HUES64 (cell line): ENCODE measurements at regions not wholly inside any gene's neighbourhood (a gene's known extent, or its start where the extent isn't known, plus 50 kb on each side); places are given as distances from the start of the nearest gene placed in this dataset.

Source experiments
- H3K27ac ChIP-seq: 2 replicates; pipeline ENCODE4 v1.7.0; 2013; ENCODE audit warnings: low read depth, low read length, inconsistent platforms
- H3K27me3 ChIP-seq: 2 replicates; pipeline ENCODE4 v1.6.1; 2013; ENCODE audit warnings: mild to moderate bottlenecking, low read length; ENCODE audit not compliant: insufficient read depth
- H3K36me3 ChIP-seq: 2 replicates; pipeline ENCODE4 v1.6.1; 2013; ENCODE audit warnings: mild to moderate bottlenecking, low read length; ENCODE audit not compliant: insufficient read depth
- H3K4me1 ChIP-seq: 2 replicates; pipeline ENCODE4 v1.6.1; 2013; ENCODE audit warnings: mild to moderate bottlenecking, low read length, moderate library complexity; ENCODE audit not compliant: insufficient read depth
- H3K4me3 ChIP-seq: 2 replicates; pipeline ENCODE4 v1.5.1; 2013; ENCODE audit warnings: mild to moderate bottlenecking, low read length, moderate library complexity
- H3K9ac ChIP-seq: 2 replicates; pipeline ENCODE4 v1.6.1; 2013; ENCODE audit warnings: mild to moderate bottlenecking, low read depth, low read length
- H3K9me3 ChIP-seq: 2 replicates; pipeline ENCODE4 v1.6.1; 2013; ENCODE audit warnings: low read depth, low read length; ENCODE audit not compliant: insufficient read depth
- WGBS: fragments of 150-250, 120-280 bp; methylation state at CpG from one replicate; pipeline ENCODE4 v1.1.7; 2013; ENCODE audit warnings: missing lambda C conversion rate; 5-methylcytosine and 5-hydroxymethylcytosine counted together

- H3K27ac ChIP-seq: no peak overlapping the region
- peaks cover 6% of the 10 kb centered on the region; the same call in 1 of the 2 replicates for H3K27me3 ChIP-seq
- H3K36me3 ChIP-seq: no peaks in the 10 kb centered on the region
- H3K9ac ChIP-seq: no peak overlapping the region
- WGBS: 96% methylated on average over 5 of the region's 5 CpGs
- no peak overlapping the region for H3K4me3 ChIP-seq
- peaks cover 6% of the 10 kb centered on the region; the same call in 1 of the 2 replicates for H3K9me3 ChIP-seq
- no peaks in the 10 kb centered on the region for H3K4me1 ChIP-seq
These were observed 301.5 kb upstream of the CDH4 start for GRCh38 chr20:60950561-60950960.

- Histone ChIP-seq H3K9me3 (peaks cover 5% of the 10 kb centered on the region; the same call in 1 of the 2 replicates), H3K27ac (no peak overlapping the region), H3K4me3 (no peak overlapping the region), H3K27me3 (peaks cover 6% of the 10 kb centered on the region; the same call in 1 of the 2 replicates), H3K4me1 (no peaks in the 10 kb centered on the region), H3K36me3 (no peaks in the 10 kb centered on the region), H3K9ac (no peak overlapping the region)
- WGBS: 95% methylated on average over 5 of the region's 5 CpGs
These were observed 301.1 kb upstream of the CDH4 start for GRCh38 chr20:60950974-60951373.

GRCh38 chr20:60952861-60953260 lies 299.2 kb upstream of the CDH4 start:
- H3K4me1 ChIP-seq: no peaks in the 10 kb centered on the region
- H3K4me3 ChIP-seq: no peak overlapping the region
- H3K27me3 ChIP-seq: peaks cover 9% of the 10 kb centered on the region; the same call in 1 of the 2 replicates
- no peaks in the 10 kb centered on the region for H3K9me3 ChIP-seq
- WGBS: 96% methylated on average over 8 of the region's 8 CpGs
- H3K27ac ChIP-seq: no peak overlapping the region
- H3K9ac ChIP-seq: no peak overlapping the region
- H3K36me3 ChIP-seq: no peaks in the 10 kb centered on the region

GRCh38 chr20:60953321-60953720 lies 298.7 kb upstream of the CDH4 start:
- Histone ChIP-seq H3K9ac (no peak overlapping the region), H3K27me3 (peaks cover 9% of the 10 kb centered on the region; the same call in 1 of the 2 replicates), H3K27ac (no peak overlapping the region), H3K36me3 (no peaks in the 10 kb centered on the region), H3K4me3 (no peak overlapping the region), H3K9me3 (no peaks in the 10 kb centered on the region), H3K4me1 (no peaks in the 10 kb centered on the region)
- 86% methylated on average over 13 of the region's 13 CpGs for WGBS

GRCh38 chr20:60955706-60956105 lies 296.4 kb upstream of the CDH4 start:
- Histone ChIP-seq H3K27ac (no peak overlapping the region), H3K36me3 (no peaks in the 10 kb centered on the region), H3K9ac (no peak overlapping the region), H3K9me3 (no peaks in the 10 kb centered on the region), H3K4me3 (no peak overlapping the region), H3K4me1 (no peaks in the 10 kb centered on the region), H3K27me3 (peaks cover 9% of the 10 kb centered on the region; the same call in 1 of the 2 replicates)
- 86% methylated on average over 1 of the region's 2 CpGs for WGBS

- no peaks in the 10 kb centered on the region for H3K4me1 ChIP-seq
- no peaks in the 10 kb centered on the region for H3K9me3 ChIP-seq
- no peaks in the 10 kb centered on the region for H3K36me3 ChIP-seq
- H3K4me3 ChIP-seq: no peak overlapping the region
- WGBS: 70% methylated on average over 4 of the region's 4 CpGs
- no peak overlapping the region for H3K27ac ChIP-seq
- no peak overlapping the region for H3K9ac ChIP-seq
- peaks cover 9% of the 10 kb centered on the region; the same call in 1 of the 2 replicates for H3K27me3 ChIP-seq
These were observed 295.9 kb upstream of the CDH4 start for GRCh38 chr20:60956194-60956593.

- H3K27ac ChIP-seq: no peak overlapping the region
- H3K4me3 ChIP-seq: no peak overlapping the region
- no peak overlapping the region for H3K9ac ChIP-seq
- H3K9me3 ChIP-seq: no peaks in the 10 kb centered on the region
- no peaks in the 10 kb centered on the region for H3K4me1 ChIP-seq
- H3K27me3 ChIP-seq: peaks cover 9% of the 10 kb centered on the region; the same call in 1 of the 2 replicates
- no peaks in the 10 kb centered on the region for H3K36me3 ChIP-seq
- WGBS: 87% methylated on average over 3 of the region's 3 CpGs
These were observed 294.4 kb upstream of the CDH4 start for GRCh38 chr20:60957621-60958020.

GRCh38 chr20:60959971-60960370 lies 292.1 kb upstream of the CDH4 start:
- no peaks in the 10 kb centered on the region for H3K9me3 ChIP-seq
- no peak overlapping the region for H3K9ac ChIP-seq
- 91% methylated on average over 3 of the region's 3 CpGs for WGBS
- H3K36me3 ChIP-seq: no peaks in the 10 kb centered on the region
- no peak overlapping the region for H3K4me3 ChIP-seq
- peaks cover 6% of the 10 kb centered on the region; the same call in 1 of the 2 replicates for H3K4me1 ChIP-seq
- H3K27me3 ChIP-seq: peaks cover 8% of the 10 kb centered on the region; the same call in 1 of the 2 replicates
- H3K27ac ChIP-seq: no peak overlapping the region

- H3K36me3 ChIP-seq: no peaks in the 10 kb centered on the region
- no peak overlapping the region for H3K9ac ChIP-seq
- peaks cover 6% of the 10 kb centered on the region; the same call in 1 of the 2 replicates for H3K4me1 ChIP-seq
- no peak overlapping the region for H3K27ac ChIP-seq
- H3K4me3 ChIP-seq: no peak overlapping the region
- 0 out of 2 replicates have a peak, but pooled peaks cover 3% of the 10 kb centered on the region for H3K27me3 ChIP-seq
- 92% methylated on average over 5 of the region's 5 CpGs for WGBS
- H3K9me3 ChIP-seq: no peaks in the 10 kb centered on the region
These were observed 291.6 kb upstream of the CDH4 start for GRCh38 chr20:60960500-60960899.

- 97% methylated on average over 7 of the region's 7 CpGs for WGBS
These were observed 290.5 kb upstream of the CDH4 start for GRCh38 chr20:60961551-60961950.

GRCh38 chr20:60962367-60963045 lies 289.6 kb upstream of the CDH4 start:
- H3K4me1 ChIP-seq: peaks cover 6% of the 10 kb centered on the region; the same call in 1 of the 2 replicates

More at GRCh38 chr20:60961551-60961950, 290.5 kb upstream of the CDH4 start:
- Histone ChIP-seq H3K4me3 (no peak overlapping the region), H3K36me3 (no peaks in the 10 kb centered on the region), H3K27me3 (0 out of 2 replicates have a peak, but pooled peaks cover 3% of the 10 kb centered on the region), H3K9ac (no peak overlapping the region), H3K27ac (no peak overlapping the region), H3K4me1 (peaks cover 6% of the 10 kb centered on the region; the same call in 1 of the 2 replicates), H3K9me3 (no peaks in the 10 kb centered on the region)

More at GRCh38 chr20:60962367-60963045, 289.6 kb upstream of the CDH4 start:
- no peak overlapping the region for H3K9ac ChIP-seq
- H3K27ac ChIP-seq: no peak overlapping the region
- no peaks in the 10 kb centered on the region for H3K27me3 ChIP-seq
- WGBS: 73% methylated on average over 6 of the region's 6 CpGs
- H3K36me3 ChIP-seq: no peaks in the 10 kb centered on the region
- no peaks in the 10 kb centered on the region for H3K9me3 ChIP-seq
- H3K4me3 ChIP-seq: no peak overlapping the region
